Gastrocnemius medialis (tissue), 4 donors: ENCODE measurements at regions not wholly inside any gene's neighbourhood (a gene's known extent, or its start where the extent isn't known, plus 50 kb on each side); places are given as distances from the start of the nearest gene placed in this dataset.
A peak's percentile ranks its signal among the peaks of the same experiment; 100 is the strongest.

Experiments used
- ATAC-seq, 2 donors: fragments of 150-250 bp; one replicate each; pipeline ENCODE4 v1.9.1; 2016
- DNase-seq, 2 donors: peaks; one replicate each; pipeline ENCODE4 v3.0.0-alpha.2; 2019
- H3K27ac ChIP-seq, 4 donors: fragments of 200-600 bp; sonication (generic); 1 replicate in 1 of 4; 2 replicates in 3 of 4; pipeline ENCODE4 v1.5.1; 2016 to 2018; ENCODE audit warnings: mild to moderate bottlenecking in 2 of 4, moderate library complexity in 1 of 4
- H3K27me3 ChIP-seq, 3 donors: fragments of 200-600 bp; sonication (generic) in 2 of 3; 1 replicate in 1 of 3; 2 replicates in 2 of 3; pipeline versions ENCODE4 v1.5.1 to v1.6.0; 2016 to 2019; ENCODE audit warnings: mild to moderate bottlenecking in 1 of 3, moderate library complexity in 1 of 3
- H3K36me3 ChIP-seq, 2 donors: fragments of 200-600 bp; sonication (generic) in 1 of 2; one replicate each; pipeline ENCODE4 v1.5.1; 2017 to 2018
- H3K4me1 ChIP-seq, 2 donors: fragments of 200-600 bp; sonication (generic) in 1 of 2; one replicate each; pipeline ENCODE4 v1.5.1; 2016 to 2017; ENCODE audit warnings: mild to moderate bottlenecking in 2 of 2
- H3K4me3 ChIP-seq, 4 donors: fragments of 200-600 bp; sonication (generic) in 3 of 4; 1 replicate in 1 of 4; 2 replicates in 3 of 4; pipeline ENCODE4 v1.5.1; 2016 to 2019; ENCODE audit warnings: mild to moderate bottlenecking in 2 of 4
- H3K9me3 ChIP-seq, 3 donors: fragments of 200-600 bp; sonication (generic) in 2 of 3; 1 replicate in 1 of 3; 2 replicates in 2 of 3; pipeline ENCODE4 v1.5.1; 2016 to 2019
- CTCF ChIP-seq, 5 experiments: fragments of 450-650 bp in 3 of 5; fragments of 200-600 bp in 2 of 5; sonication (generic) in 2 of 5; IDR thresholded peaks in 4 of 5; conservative IDR thresholded peaks in 1 of 5; 1 replicate in 4 of 5; 2 replicates in 1 of 5; pipeline ENCODE4 v1.5.1; 2016 to 2019; ENCODE audit warnings: antibody characterized with exemption in 5 of 5, mild to moderate bottlenecking in 3 of 5, moderate library complexity in 3 of 5
- POLR2A ChIP-seq, 2 donors: fragments of 450-650 bp; IDR thresholded peaks; one replicate each; pipeline ENCODE4 v1.6.1; 2017; ENCODE audit warnings: antibody characterized with exemption in 2 of 2, mild to moderate bottlenecking in 2 of 2, moderate library complexity in 2 of 2
- in situ Hi-C, 4 donors: fragments of 200-750 bp; cut with MboI; loops; one replicate each; pipeline versions ENCODE4 v1.15.0 to v1.8.0; 2017; ENCODE audit warnings: low sequenced_read_pairs in 4 of 4
- intact Hi-C: fragments of 100-400 bp; cut with DNase I; formaldehyde crosslinking; loops from one replicate; pipeline ENCODE4 v1.15.1; 2023; ENCODE audit warnings: low total_unique reads

- Histone ChIP-seq H3K9me3 (no peaks in the 10 kb centered on the region), H3K4me3 (peak overlapping the region in 3 of 4 donors; percentile 8 to 36 (median 33)), H3K27me3 (no peaks in the 10 kb centered on the region), H3K4me1 (peaks cover 3 to 20% of the 10 kb centered on the region in 2 donors), H3K36me3 (no peaks in the 10 kb centered on the region), H3K27ac (peak overlapping the region; percentile 63 to 85 (median 77))
- TF ChIP-seq POLR2A (IDR thresholded peaks at IDR 0.05) = no peak
- in situ Hi-C loops = no loop called here
- peak; percentile 81 to 82 for DNase-seq
- ATAC-seq = peak; percentile 97 to 98
- intact Hi-C loops = loop anchor here (10.0 kb wide), 1 partner anchor 320 kb away; the partner anchor contains the start of gene TGFB2
Measured at GRCh38 chr1:218665221-218665620, 320.1 kb downstream of the TGFB2 start.

GRCh38 chr1:218666263-218666662 is 321.1 kb downstream of the TGFB2 start:
- peaks cover 3 to 20% of the 10 kb centered on the region in 2 donors for H3K4me1 ChIP-seq
- in situ Hi-C loops = no loop called here
- no peak for ATAC-seq
- DNase-seq = no peak
- TF ChIP-seq CTCF (IDR thresholded peaks at IDR 0.05 in 4 of 5, conservative IDR thresholded peaks at IDR 0.05 in 1 of 5) = no peak
- no peak overlapping the region for H3K4me3 ChIP-seq
- H3K27ac ChIP-seq = no peak overlapping the region
- no peaks in the 10 kb centered on the region for H3K9me3 ChIP-seq
- intact Hi-C loops = loop anchor here (10.0 kb wide), 1 partner anchor 321 kb away; the partner anchor contains the start of gene TGFB2
- no peaks in the 10 kb centered on the region for H3K27me3 ChIP-seq
- H3K36me3 ChIP-seq = no peaks in the 10 kb centered on the region

GRCh38 chr1:218667781-218668516 is 322.8 kb downstream of the TGFB2 start:
- H3K4me3 ChIP-seq = no peak overlapping the region
- H3K4me1 ChIP-seq = peaks cover 3 to 26% of the 10 kb centered on the region in 2 donors
- no peaks in the 10 kb centered on the region for H3K36me3 ChIP-seq
- in situ Hi-C loops (no loop called here), intact Hi-C loops (loop anchor here (10.0 kb wide), 1 partner anchor 323 kb away; the partner anchor contains the start of gene TGFB2)
- no peaks in the 10 kb centered on the region for H3K9me3 ChIP-seq
- TF ChIP-seq CTCF (IDR thresholded peaks at IDR 0.05 in 4 of 5, conservative IDR thresholded peaks at IDR 0.05 in 1 of 5) (no peak), POLR2A (IDR thresholded peaks at IDR 0.05) (no peak)
- ATAC-seq = no peak
- H3K27me3 ChIP-seq = no peaks in the 10 kb centered on the region
- no peak for DNase-seq
- no peak overlapping the region for H3K27ac ChIP-seq

GRCh38 chr1:218669431-218669830 is 324.3 kb downstream of the TGFB2 start:
- Histone ChIP-seq H3K27ac (no peak overlapping the region), H3K27me3 (no peaks in the 10 kb centered on the region), H3K9me3 (no peaks in the 10 kb centered on the region), H3K4me1 (peaks cover 3 to 24% of the 10 kb centered on the region in 2 donors), H3K4me3 (no peak overlapping the region), H3K36me3 (no peaks in the 10 kb centered on the region)
- TF ChIP-seq CTCF (IDR thresholded peaks at IDR 0.05 in 4 of 5, conservative IDR thresholded peaks at IDR 0.05 in 1 of 5) = no peak
- TF ChIP-seq POLR2A (IDR thresholded peaks at IDR 0.05) = no peak
- in situ Hi-C loops = no loop called here
- no peak for DNase-seq
- ATAC-seq = no peak
- intact Hi-C loops = loop anchor here (10.0 kb wide), 1 partner anchor 325 kb away; the partner anchor contains the start of gene TGFB2

- Histone ChIP-seq H3K36me3 (no peaks in the 10 kb centered on the region), H3K27ac (no peak overlapping the region), H3K9me3 (no peaks in the 10 kb centered on the region), H3K4me3 (no peak overlapping the region), H3K27me3 (no peaks in the 10 kb centered on the region), H3K4me1 (peaks cover 0 to 14% of the 10 kb centered on the region in 2 donors)
- ATAC-seq (no peak), DNase-seq (no peak)
- in situ Hi-C loops = no loop called here
- intact Hi-C loops = no loop called here
- no peak for TF ChIP-seq POLR2A (IDR thresholded peaks at IDR 0.05)
- TF ChIP-seq CTCF (IDR thresholded peaks at IDR 0.05 in 4 of 5, conservative IDR thresholded peaks at IDR 0.05 in 1 of 5) = no peak
Measured at GRCh38 chr1:218670875-218671274, 325.7 kb downstream of the TGFB2 start.
